OCI-LY3 (cell line): ENCODE measurements at regions not wholly inside any gene's neighbourhood (a gene's known extent, or its start where the extent isn't known, plus 50 kb on each side); places are given as distances from the start of the nearest gene placed in this dataset.

ENCODE experiments used
- H2AFZ ChIP-seq: fragments of 200-600, 300-600 bp; shearing (Covaris generic); 2 replicates; pipeline ENCODE4 v1.6.0; 2014; ENCODE audit warnings: antibody characterized with exemption, low read depth, low read length
- H3K27ac ChIP-seq: fragments of 200-600, 300-600 bp; sonication (generic); 2 replicates; pipeline ENCODE4 v1.5.1; 2014; ENCODE audit warnings: mild to moderate bottlenecking, low read length, moderate library complexity, mixed read lengths
- H3K27me3 ChIP-seq: fragments of 200-600, 300-600 bp; sonication (generic); 2 replicates; pipeline ENCODE4 v1.6.1; 2014; ENCODE audit warnings: low read depth, low read length, mixed read lengths
- H3K36me3 ChIP-seq: fragments of 200-600, 300-600 bp; sonication (generic); replicated peaks from 2 replicates; pipeline ENCODE3; 2014; ENCODE audit warnings: low read depth, low read length, mixed read lengths
- H3K4me1 ChIP-seq: fragments of 300-600, 200-600 bp; sonication (generic); 2 replicates; pipeline ENCODE4 v1.6.1; 2014; ENCODE audit warnings: low read length, mixed read lengths
- H3K4me2 ChIP-seq: fragments of 200-600, 300-600 bp; sonication (generic); 2 replicates; pipeline ENCODE4 v1.6.1; 2014; ENCODE audit warnings: low read length, mixed read lengths
- H3K4me3 ChIP-seq: fragments of 300-600, 200-600 bp; sonication (generic); 2 replicates; pipeline ENCODE4 v1.5.1; 2014; ENCODE audit warnings: antibody characterized with exemption, mild to moderate bottlenecking, low read length, moderate library complexity
- H3K79me2 ChIP-seq: fragments of 300-600, 200-600 bp; shearing (Covaris generic); 2 replicates; pipeline ENCODE4 v1.6.1; 2014; ENCODE audit warnings: mild to moderate bottlenecking, low read length, mixed read lengths
- H3K9ac ChIP-seq: fragments of 300-600, 200-600 bp; shearing (Covaris generic); 2 replicates; pipeline ENCODE4 v1.6.0; 2014; ENCODE audit warnings: mild to moderate bottlenecking, low read length, moderate library complexity
- H3K9me3 ChIP-seq: fragments of 200-600, 300-600 bp; shearing (Covaris generic); 2 replicates; pipeline ENCODE4 v1.6.1; 2014; ENCODE audit warnings: low read length, mixed read lengths; ENCODE audit not compliant: insufficient read depth
- H4K20me1 ChIP-seq: fragments of 200-600, 300-600 bp; sonication (generic); 2 replicates; pipeline ENCODE4 v1.6.1; 2016; ENCODE audit warnings: low read length, mixed read lengths; ENCODE audit not compliant: insufficient read depth
- EZH2phosphoT487 ChIP-seq: fragments of 200-600 bp; shearing (Covaris generic); IDR thresholded peaks from 2 replicates; pipeline ENCODE4 v1.6.1; 2018; ENCODE audit warnings: antibody characterized with exemption, mixed run types, low read depth
- TF ChIP-seq, protein P1 (sequence below): fragments of 200-600, 300-600 bp; sonication (generic); IDR thresholded peaks from 2 replicates; pipeline ENCODE4 v1.5.1; 2014; ENCODE audit warnings: antibody characterized with exemption, low read length, low read depth

DNA sequence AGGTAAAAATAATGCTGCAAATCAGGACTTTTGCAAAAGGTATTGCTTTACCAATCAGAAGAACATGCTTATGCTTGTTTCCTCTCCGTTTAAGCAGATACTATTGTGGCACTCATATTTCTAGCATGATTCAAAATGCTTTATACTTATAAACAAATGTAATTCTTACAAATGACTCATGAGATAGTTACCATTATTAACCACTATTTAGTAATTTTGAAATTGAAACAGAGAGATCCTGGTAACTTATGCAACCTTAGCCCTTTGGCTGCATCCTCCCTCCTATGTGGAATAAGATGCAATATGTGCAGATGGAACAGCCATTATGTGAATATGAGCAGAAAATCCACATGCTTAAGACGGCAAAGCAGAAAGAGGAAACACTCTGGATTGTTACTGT is 164.7 kb downstream of the PCDH18 start:
- H2AFZ ChIP-seq = no peak overlapping the region
- H3K27me3 ChIP-seq = no peaks in the 10 kb centered on the region
- no peak overlapping the region for H3K27ac ChIP-seq
- no peak overlapping the region for H3K4me3 ChIP-seq
- no peaks in the 10 kb centered on the region for H3K79me2 ChIP-seq
- H3K9ac ChIP-seq = no peak overlapping the region
- H3K9me3 ChIP-seq = no peaks in the 10 kb centered on the region
- H4K20me1 ChIP-seq = no peaks in the 10 kb centered on the region
- H3K4me1 ChIP-seq = peaks cover 19% of the 10 kb centered on the region
- H3K4me2 ChIP-seq = no peak overlapping the region
- no peaks in the 10 kb centered on the region for H3K36me3 ChIP-seq
- no peak for TF ChIP-seq EZH2phosphoT487
- TF ChIP-seq, protein P1, sequence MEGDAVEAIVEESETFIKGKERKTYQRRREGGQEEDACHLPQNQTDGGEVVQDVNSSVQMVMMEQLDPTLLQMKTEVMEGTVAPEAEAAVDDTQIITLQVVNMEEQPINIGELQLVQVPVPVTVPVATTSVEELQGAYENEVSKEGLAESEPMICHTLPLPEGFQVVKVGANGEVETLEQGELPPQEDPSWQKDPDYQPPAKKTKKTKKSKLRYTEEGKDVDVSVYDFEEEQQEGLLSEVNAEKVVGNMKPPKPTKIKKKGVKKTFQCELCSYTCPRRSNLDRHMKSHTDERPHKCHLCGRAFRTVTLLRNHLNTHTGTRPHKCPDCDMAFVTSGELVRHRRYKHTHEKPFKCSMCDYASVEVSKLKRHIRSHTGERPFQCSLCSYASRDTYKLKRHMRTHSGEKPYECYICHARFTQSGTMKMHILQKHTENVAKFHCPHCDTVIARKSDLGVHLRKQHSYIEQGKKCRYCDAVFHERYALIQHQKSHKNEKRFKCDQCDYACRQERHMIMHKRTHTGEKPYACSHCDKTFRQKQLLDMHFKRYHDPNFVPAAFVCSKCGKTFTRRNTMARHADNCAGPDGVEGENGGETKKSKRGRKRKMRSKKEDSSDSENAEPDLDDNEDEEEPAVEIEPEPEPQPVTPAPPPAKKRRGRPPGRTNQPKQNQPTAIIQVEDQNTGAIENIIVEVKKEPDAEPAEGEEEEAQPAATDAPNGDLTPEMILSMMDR = no peak

DNA sequence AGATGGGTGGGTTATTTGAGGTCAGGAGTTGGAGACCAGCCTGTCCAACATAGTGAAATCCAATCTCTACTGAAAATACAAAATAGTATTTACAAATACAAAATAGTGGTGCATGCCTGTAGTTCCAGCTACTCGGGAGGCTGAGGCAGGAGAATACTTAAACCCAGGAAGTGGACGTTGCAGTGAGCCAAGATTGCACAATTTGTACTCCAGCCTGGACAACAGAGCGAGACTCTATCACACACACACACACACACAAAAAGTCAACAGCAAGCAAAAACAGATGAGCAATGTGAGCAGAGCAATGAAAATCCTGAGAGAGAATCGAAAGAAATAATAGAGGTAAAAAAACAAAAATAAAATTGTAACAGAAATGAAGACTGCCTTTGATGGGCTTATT is 168.8 kb downstream of the PCDH18 start:
- no peaks in the 10 kb centered on the region for H3K27me3 ChIP-seq
- no peaks in the 10 kb centered on the region for H3K36me3 ChIP-seq
- H3K4me1 ChIP-seq = peaks cover 8% of the 10 kb centered on the region
- H3K4me2 ChIP-seq = no peak overlapping the region
- H3K9me3 ChIP-seq = no peaks in the 10 kb centered on the region
- no peaks in the 10 kb centered on the region for H4K20me1 ChIP-seq
- H3K79me2 ChIP-seq = no peaks in the 10 kb centered on the region
- no peak overlapping the region for H3K27ac ChIP-seq
- TF ChIP-seq EZH2phosphoT487 = no peak
- TF ChIP-seq, protein P1 = no peak
- no peak overlapping the region for H2AFZ ChIP-seq
- H3K4me3 ChIP-seq = no peak overlapping the region
- H3K9ac ChIP-seq = no peak overlapping the region

DNA sequence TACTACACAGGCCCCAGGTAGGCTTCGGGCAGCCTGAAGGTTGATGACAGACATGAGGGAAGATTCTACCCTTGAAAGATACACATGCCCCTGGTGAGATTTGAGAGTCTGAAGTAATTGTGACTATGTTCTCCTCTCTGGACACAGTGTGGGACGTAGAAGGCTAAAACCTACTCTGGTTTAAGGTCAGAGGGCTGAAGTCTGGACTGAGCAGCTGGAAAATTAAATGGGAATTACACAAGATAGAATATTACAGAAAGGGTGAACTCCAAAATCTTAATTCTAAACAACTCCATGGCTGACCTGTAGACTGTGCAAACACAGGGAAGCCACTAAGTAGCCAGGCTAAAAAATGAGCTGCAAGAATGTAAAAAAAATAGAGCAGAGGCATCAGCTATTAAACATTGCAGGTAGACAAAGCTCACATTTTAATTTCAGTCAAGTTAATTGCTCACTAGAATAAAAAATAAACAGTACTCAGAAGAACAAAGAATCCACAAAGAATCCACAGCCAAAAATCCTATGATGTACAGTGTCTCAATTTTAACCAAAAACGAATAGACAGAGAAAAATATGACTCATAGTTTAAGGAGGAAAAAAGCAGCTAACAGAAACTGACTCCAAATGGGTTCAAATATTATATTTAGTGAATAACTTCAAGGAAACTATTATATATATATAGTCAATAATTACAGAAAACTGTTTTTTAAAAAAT is 170.4 kb downstream of the PCDH18 start:
- Histone ChIP-seq H2AFZ (no peak overlapping the region), H3K4me3 (no peak overlapping the region), H3K4me2 (no peak overlapping the region), H4K20me1 (no peaks in the 10 kb centered on the region), H3K27me3 (no peaks in the 10 kb centered on the region), H3K27ac (no peak overlapping the region), H3K4me1 (no peaks in the 10 kb centered on the region), H3K36me3 (no peaks in the 10 kb centered on the region), H3K9ac (no peak overlapping the region), H3K79me2 (no peaks in the 10 kb centered on the region), H3K9me3 (no peaks in the 10 kb centered on the region)
- TF ChIP-seq EZH2phosphoT487 = no peak
- TF ChIP-seq, protein P1 = no peak

DNA sequence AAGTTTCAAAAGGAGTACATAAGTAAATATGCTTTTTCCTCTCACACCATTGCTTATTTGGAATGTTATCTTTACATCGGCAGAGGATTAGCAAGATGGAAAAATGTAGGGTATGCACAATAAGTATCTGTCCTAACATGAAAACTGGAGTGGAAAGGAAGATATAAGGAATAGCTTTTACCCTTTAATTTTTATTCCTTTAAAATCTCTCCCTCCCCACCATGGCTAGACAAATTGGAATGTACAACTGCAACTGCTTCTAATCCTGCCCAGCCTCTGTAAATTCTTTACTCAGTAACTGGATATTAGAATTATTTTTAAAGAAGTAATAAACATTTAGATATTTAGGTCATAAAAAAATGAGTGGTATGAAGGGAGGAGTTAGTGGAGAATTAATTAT is 171.5 kb downstream of the PCDH18 start:
- no peaks in the 10 kb centered on the region for H3K79me2 ChIP-seq
- H3K27me3 ChIP-seq = no peaks in the 10 kb centered on the region
- H3K4me2 ChIP-seq = no peak overlapping the region
- H3K36me3 ChIP-seq = no peaks in the 10 kb centered on the region
- no peak overlapping the region for H3K9ac ChIP-seq
- H3K27ac ChIP-seq = no peak overlapping the region
- no peak overlapping the region for H2AFZ ChIP-seq
- TF ChIP-seq, protein P1 = no peak
- TF ChIP-seq EZH2phosphoT487 = no peak
- no peaks in the 10 kb centered on the region for H4K20me1 ChIP-seq
- no peaks in the 10 kb centered on the region for H3K9me3 ChIP-seq
- no peaks in the 10 kb centered on the region for H3K4me1 ChIP-seq
- H3K4me3 ChIP-seq = no peak overlapping the region
